ENCODE measurements at regions not wholly inside any gene's neighbourhood (a gene's known extent, or its start where the extent isn't known, plus 50 kb on each side); places are given as distances from the start of the nearest gene placed in this dataset.

- Histone ChIP-seq H3K4me3 (no peak overlapping the region), H3K27ac (no peak overlapping the region), H3K27me3 (no peaks in the 10 kb centered on the region), H3K36me3 (replicated peaks in 1 of 2) (no peaks in the 10 kb centered on the region), H3K4me1 (replicated peaks in 1 of 2) (no peaks in the 10 kb centered on the region), H3K9me3 (replicated peaks in 1 of 3) (no peaks in the 10 kb centered on the region)
- no peak for DNase-seq
- TF ChIP-seq POLR2A (IDR thresholded peaks at IDR 0.05) = no peak
- TF ChIP-seq, protein P1, sequence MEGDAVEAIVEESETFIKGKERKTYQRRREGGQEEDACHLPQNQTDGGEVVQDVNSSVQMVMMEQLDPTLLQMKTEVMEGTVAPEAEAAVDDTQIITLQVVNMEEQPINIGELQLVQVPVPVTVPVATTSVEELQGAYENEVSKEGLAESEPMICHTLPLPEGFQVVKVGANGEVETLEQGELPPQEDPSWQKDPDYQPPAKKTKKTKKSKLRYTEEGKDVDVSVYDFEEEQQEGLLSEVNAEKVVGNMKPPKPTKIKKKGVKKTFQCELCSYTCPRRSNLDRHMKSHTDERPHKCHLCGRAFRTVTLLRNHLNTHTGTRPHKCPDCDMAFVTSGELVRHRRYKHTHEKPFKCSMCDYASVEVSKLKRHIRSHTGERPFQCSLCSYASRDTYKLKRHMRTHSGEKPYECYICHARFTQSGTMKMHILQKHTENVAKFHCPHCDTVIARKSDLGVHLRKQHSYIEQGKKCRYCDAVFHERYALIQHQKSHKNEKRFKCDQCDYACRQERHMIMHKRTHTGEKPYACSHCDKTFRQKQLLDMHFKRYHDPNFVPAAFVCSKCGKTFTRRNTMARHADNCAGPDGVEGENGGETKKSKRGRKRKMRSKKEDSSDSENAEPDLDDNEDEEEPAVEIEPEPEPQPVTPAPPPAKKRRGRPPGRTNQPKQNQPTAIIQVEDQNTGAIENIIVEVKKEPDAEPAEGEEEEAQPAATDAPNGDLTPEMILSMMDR (IDR thresholded peaks at IDR 0.05) = no peak
- intact Hi-C loops (cut with DNase I) = no loop called here
- WGBS, 4 donors = 55 to 62% (median 58%) methylated on average over 5 of the region's 5 CpGs
Observed at GRCh38 chr5:18111906-18112465, 477.7 kb downstream of the TAF11L14 start.

DNA sequence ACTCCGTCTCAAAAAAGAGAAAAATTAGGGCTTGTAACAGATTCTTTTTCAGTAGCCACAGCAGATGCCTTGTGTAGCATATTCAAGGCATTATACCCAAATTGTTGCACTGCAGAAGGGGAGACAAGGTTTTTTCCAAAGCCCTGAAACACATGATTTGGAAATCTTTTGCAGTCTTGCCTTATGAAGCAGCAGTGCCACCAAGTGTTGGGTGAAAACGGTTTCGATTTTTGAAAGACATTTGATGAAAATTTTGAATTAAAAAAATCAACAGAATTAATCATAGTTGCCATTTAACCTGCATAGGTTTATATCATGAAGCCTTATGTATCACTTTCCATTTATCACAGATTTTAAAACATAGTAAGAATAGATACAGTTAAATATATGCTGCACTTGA, 479.5 kb downstream of the TAF11L14 start:
- no peaks in the 10 kb centered on the region for H3K4me1 ChIP-seq (replicated peaks in 1 of 2)
- WGBS, 4 donors = 48 to 54% (median 51%) methylated on average over 3 of the region's 3 CpGs
- H3K27me3 ChIP-seq = no peaks in the 10 kb centered on the region
- DNase-seq = no peak
- no peak overlapping the region for H3K4me3 ChIP-seq
- intact Hi-C loops (cut with DNase I) = no loop called here
- TF ChIP-seq, protein P1 (IDR thresholded peaks at IDR 0.05) = peak in 1 of 6 experiments; percentile 21
- no peak for TF ChIP-seq POLR2A (IDR thresholded peaks at IDR 0.05)
- H3K36me3 ChIP-seq (replicated peaks in 1 of 2) = no peaks in the 10 kb centered on the region
- H3K27ac ChIP-seq = no peak overlapping the region
- no peaks in the 10 kb centered on the region for H3K9me3 ChIP-seq (replicated peaks in 1 of 3)

DNA sequence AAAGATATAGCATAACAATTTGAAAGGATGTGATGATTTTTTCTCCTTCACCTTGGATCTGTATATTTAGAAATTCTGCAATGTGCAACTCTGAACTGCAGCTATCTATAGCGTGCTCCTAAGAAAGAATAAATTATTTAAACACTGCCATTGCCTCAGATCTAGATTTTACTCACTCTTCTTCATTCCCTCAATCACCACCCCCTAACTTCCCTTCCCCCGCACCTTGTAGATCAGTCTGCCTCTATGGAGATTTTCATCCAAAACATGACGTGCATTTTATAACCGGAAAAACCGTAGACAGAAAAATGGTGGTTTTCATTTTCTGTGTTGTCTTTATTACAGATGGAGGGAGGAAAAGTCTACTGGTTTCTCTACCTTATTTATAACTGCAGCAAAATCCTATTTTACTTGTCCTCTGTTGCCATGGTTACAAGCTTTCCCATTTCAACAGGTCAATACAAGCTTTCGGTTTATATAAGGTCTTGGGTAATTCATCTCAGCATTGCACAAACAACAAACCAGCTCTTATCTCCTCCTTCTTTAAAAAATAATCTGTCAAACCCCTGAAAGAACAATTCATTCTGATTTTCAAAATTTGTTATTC, 480.0 kb downstream of the TAF11L14 start:
- Histone ChIP-seq H3K4me1 (replicated peaks in 1 of 2) (no peaks in the 10 kb centered on the region), H3K27ac (no peak overlapping the region), H3K36me3 (replicated peaks in 1 of 2) (no peaks in the 10 kb centered on the region), H3K27me3 (no peaks in the 10 kb centered on the region), H3K9me3 (replicated peaks in 1 of 3) (no peaks in the 10 kb centered on the region), H3K4me3 (no peak overlapping the region)
- no peak for TF ChIP-seq POLR2A (IDR thresholded peaks at IDR 0.05)
- TF ChIP-seq, protein P1 (IDR thresholded peaks at IDR 0.05) = no peak
- intact Hi-C loops (cut with DNase I) = no loop called here
- WGBS, 4 donors = 58 to 65% (median 62%) methylated on average over 6 of the region's 6 CpGs
- DNase-seq = no peak

- Histone ChIP-seq H3K4me1 (replicated peaks in 1 of 2) (no peaks in the 10 kb centered on the region), H3K9me3 (replicated peaks in 1 of 3) (no peaks in the 10 kb centered on the region), H3K27me3 (no peaks in the 10 kb centered on the region), H3K36me3 (replicated peaks in 1 of 2) (no peaks in the 10 kb centered on the region), H3K27ac (no peak overlapping the region), H3K4me3 (no peak overlapping the region)
- no peak for DNase-seq
- 68 to 85% (median 70%) methylated on average over 2 of the region's 2 CpGs for WGBS, 4 donors
- TF ChIP-seq, protein P1 (IDR thresholded peaks at IDR 0.05) = no peak
- TF ChIP-seq POLR2A (IDR thresholded peaks at IDR 0.05) = no peak
- intact Hi-C loops (cut with DNase I) = no loop called here
Observed at GRCh38 chr5:18117968-18118367, 483.7 kb downstream of the TAF11L14 start.

Measured in adrenal gland (tissue), 9 donors.